Peyer's patch (tissue), 4 donors: ENCODE measurements at regions not wholly inside any gene's neighbourhood (a gene's known extent, or its start where the extent isn't known, plus 50 kb on each side); places are given as distances from the start of the nearest gene placed in this dataset.

ENCODE experiments used
- DNase-seq, 3 donors: peaks; one replicate each; pipeline ENCODE4 v3.0.0-alpha.2; 2017 to 2019
- H3K27ac ChIP-seq, 4 donors: fragments of 200-600 bp; sonication (generic); one replicate each; pipeline ENCODE4 v1.5.1; 2016 to 2019
- H3K27me3 ChIP-seq, 2 donors: fragments of 200-600 bp; sonication (generic); one replicate each; pipeline ENCODE4 v1.5.1; 2019
- H3K36me3 ChIP-seq, 3 donors: fragments of 200-600 bp; sonication (generic); one replicate each; pipeline ENCODE4 v1.5.1; 2016 to 2019
- H3K4me1 ChIP-seq, 4 donors: fragments of 200-600 bp; sonication (generic); one replicate each; pipeline ENCODE4 v1.5.1; 2016 to 2019
- H3K4me3 ChIP-seq, 4 donors: fragments of 200-600 bp; sonication (generic); 1 replicate in 3 of 4; 2 replicates in 1 of 4; pipeline ENCODE4 v1.5.1; 2016 to 2019; ENCODE audit warnings: mild to moderate bottlenecking in 1 of 4
- H3K9me3 ChIP-seq, 4 donors: fragments of 200-600 bp; sonication (generic); one replicate each; pipeline ENCODE4 v1.5.1; 2016 to 2019; ENCODE audit warnings: mild to moderate bottlenecking in 1 of 4
- CTCF ChIP-seq, 6 experiments: fragments of 450-650 bp in 4 of 6; fragments of 200-600 bp in 2 of 6; sonication (generic) in 1 of 6; IDR thresholded peaks; one replicate each; pipeline ENCODE4 v1.5.1; 2017 to 2019; ENCODE audit warnings: antibody characterized with exemption in 6 of 6, mild to moderate bottlenecking in 3 of 6, moderate library complexity in 1 of 6
- POLR2A ChIP-seq, 2 donors: fragments of 450-650 bp; IDR thresholded peaks; one replicate each; pipeline ENCODE4 v1.5.1; 2017; ENCODE audit warnings: antibody characterized with exemption in 2 of 2, mild to moderate bottlenecking in 2 of 2, moderate library complexity in 2 of 2

DNA sequence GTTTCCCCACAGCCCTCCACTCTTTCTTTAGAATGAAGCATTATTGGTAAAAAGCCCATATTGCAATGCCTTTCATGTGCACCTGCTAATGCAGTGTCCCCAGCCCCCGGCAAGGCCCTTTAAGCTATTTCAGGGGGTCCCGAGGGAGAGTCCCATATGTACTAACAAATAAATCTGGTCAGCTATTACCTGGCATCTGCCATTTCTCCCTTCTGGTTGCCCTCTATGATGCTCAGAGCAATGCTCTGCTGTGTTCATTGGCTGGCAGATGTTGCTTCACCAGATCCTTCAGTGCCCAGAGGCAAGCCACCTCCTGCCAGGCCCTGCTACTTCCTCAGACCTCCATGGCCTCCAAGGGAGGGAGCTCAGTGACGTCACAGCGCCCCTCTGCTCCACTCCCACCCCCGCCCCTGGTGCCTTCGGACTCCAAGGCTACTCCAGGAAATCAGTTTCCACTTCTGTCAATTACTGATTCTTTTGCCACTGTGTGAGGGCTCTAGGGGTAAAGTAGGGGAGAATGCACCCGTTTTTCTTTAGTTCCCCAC, 201.1 kb upstream of the GLRA1 start:
- no peak overlapping the region for H3K27ac ChIP-seq
- H3K27me3 ChIP-seq = no peaks in the 10 kb centered on the region
- DNase-seq = no peak
- no peak for TF ChIP-seq CTCF (IDR thresholded peaks at IDR 0.05)
- no peak for TF ChIP-seq POLR2A (IDR thresholded peaks at IDR 0.05)
- no peaks in the 10 kb centered on the region for H3K36me3 ChIP-seq
- no peak overlapping the region for H3K4me3 ChIP-seq
- no peaks in the 10 kb centered on the region for H3K4me1 ChIP-seq
- H3K9me3 ChIP-seq = no peaks in the 10 kb centered on the region

DNA sequence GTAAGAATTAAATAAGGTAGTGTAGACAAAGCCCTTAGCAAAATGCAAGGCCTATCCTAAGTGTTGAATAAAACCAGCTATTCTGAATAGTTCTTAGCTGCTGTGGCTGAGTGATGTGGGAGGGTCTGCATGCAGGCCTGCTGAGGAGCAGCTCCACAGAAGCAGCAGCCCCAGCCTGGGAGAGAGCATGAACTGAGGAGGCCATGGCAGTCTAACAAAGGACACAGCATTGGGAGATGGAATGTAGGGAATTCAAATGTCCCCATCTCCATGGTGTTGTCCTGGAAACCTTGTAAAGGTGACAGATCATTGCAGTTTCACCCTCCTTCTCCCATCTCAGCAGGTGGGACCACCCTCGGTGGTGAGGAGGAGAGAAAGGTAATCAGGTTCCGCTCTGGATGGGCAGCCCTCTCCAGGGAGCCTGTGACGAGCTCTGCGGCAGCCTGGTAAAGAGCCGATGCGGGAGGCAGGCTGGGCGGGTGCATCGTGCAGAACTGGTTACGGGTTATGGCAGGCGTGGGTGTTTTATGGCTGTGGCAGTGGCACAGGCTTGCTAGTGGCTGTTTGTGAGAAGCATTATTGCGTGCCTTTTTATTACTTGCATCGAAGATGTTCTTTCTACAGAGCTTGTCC, 199.9 kb upstream of the GLRA1 start:
- H3K4me1 ChIP-seq = no peaks in the 10 kb centered on the region
- no peaks in the 10 kb centered on the region for H3K36me3 ChIP-seq
- no peaks in the 10 kb centered on the region for H3K27me3 ChIP-seq
- no peak overlapping the region for H3K27ac ChIP-seq
- H3K4me3 ChIP-seq = no peak overlapping the region
- H3K9me3 ChIP-seq = no peaks in the 10 kb centered on the region
- TF ChIP-seq POLR2A (IDR thresholded peaks at IDR 0.05) (no peak), CTCF (IDR thresholded peaks at IDR 0.05) (no peak)
- no peak for DNase-seq

DNA sequence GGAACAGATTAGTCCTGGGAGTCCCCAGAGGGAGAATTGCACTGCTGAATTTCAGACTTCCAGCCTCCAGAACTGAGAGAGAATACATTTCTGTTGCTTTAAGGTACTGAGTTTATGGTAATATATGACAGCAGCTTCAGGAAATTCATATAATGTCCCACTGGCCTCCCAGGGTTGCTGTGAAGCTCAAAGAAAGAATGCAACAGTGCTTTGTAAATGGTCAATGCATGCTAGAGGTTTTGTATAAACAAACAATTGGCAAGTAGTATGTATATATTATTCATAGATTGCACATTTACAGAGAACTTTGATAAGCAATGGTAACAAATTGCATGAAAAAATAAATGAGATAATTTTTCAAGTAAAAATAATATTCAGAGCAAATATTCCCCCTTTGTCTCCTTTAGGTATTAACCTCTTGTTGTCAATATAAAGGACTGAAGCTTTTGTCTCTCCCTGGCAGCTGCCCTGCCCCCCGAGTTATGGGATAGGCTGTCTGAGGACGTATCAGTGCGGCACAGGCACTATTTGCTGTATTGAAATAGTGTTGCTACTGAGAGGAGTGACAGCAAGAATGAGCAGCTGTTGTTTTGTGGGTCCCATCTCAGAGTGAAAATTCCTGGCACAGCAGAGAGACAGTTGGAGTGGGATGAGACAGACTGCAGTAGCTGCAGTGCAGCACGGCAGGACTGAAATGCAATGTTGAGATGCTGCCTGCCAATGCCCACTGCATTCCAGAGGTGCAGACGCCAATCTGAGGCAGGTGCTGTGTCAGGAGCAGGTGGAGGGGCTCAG, 194.2 kb upstream of the GLRA1 start:
- Histone ChIP-seq H3K27ac (no peak overlapping the region), H3K4me3 (no peak overlapping the region), H3K27me3 (no peaks in the 10 kb centered on the region), H3K36me3 (no peaks in the 10 kb centered on the region), H3K4me1 (no peaks in the 10 kb centered on the region), H3K9me3 (no peaks in the 10 kb centered on the region)
- no peak for DNase-seq
- TF ChIP-seq POLR2A (IDR thresholded peaks at IDR 0.05) (no peak), CTCF (IDR thresholded peaks at IDR 0.05) (no peak)

- no peaks in the 10 kb centered on the region for H3K27me3 ChIP-seq
- no peak overlapping the region for H3K27ac ChIP-seq
- no peaks in the 10 kb centered on the region for H3K36me3 ChIP-seq
- H3K4me3 ChIP-seq = no peak overlapping the region
- no peaks in the 10 kb centered on the region for H3K9me3 ChIP-seq
- TF ChIP-seq POLR2A (IDR thresholded peaks at IDR 0.05) (no peak), CTCF (IDR thresholded peaks at IDR 0.05) (no peak)
- no peaks in the 10 kb centered on the region for H3K4me1 ChIP-seq
- DNase-seq = no peak
Measured at GRCh38 chr5:152116934-152117333, 192.3 kb upstream of the GLRA1 start.

- H3K27me3 ChIP-seq = no peaks in the 10 kb centered on the region
- H3K36me3 ChIP-seq = no peaks in the 10 kb centered on the region
- H3K9me3 ChIP-seq = no peaks in the 10 kb centered on the region
- TF ChIP-seq CTCF (IDR thresholded peaks at IDR 0.05) = no peak
- no peak for TF ChIP-seq POLR2A (IDR thresholded peaks at IDR 0.05)
- no peak overlapping the region for H3K27ac ChIP-seq
- H3K4me1 ChIP-seq = no peaks in the 10 kb centered on the region
- H3K4me3 ChIP-seq = no peak overlapping the region
- no peak for DNase-seq
Measured at GRCh38 chr5:152113401-152113800, 188.8 kb upstream of the GLRA1 start.
